ENCODE measurements at regions not wholly inside any gene's neighbourhood (a gene's known extent, or its start where the extent isn't known, plus 50 kb on each side); places are given as distances from the start of the nearest gene placed in this dataset.

DNA sequence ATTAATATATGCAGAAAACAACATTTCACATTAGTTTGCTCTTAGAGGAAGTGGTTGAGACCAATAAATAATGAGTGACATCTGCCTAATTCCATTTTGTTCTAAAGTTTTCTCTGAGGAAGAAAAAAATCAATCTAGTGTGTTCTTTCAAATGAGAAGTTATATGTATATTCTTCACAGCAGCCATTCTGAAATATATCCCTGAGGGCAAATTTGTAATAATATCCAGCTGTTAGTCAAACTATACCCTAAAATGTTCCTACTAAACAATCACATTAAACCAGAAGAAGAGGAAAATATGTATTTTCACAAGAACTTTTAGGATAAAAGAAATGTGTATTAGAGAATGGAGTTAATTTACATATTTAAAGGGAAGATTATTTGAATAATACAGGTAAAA is 375.1 kb upstream of the CDH19 start:
- TF ChIP-seq EZH2 (IDR thresholded peaks at IDR 0.05; ENCODE audit: borderline replicate concordance, low read length), result no peak
- TF ChIP-seq, protein P1, sequence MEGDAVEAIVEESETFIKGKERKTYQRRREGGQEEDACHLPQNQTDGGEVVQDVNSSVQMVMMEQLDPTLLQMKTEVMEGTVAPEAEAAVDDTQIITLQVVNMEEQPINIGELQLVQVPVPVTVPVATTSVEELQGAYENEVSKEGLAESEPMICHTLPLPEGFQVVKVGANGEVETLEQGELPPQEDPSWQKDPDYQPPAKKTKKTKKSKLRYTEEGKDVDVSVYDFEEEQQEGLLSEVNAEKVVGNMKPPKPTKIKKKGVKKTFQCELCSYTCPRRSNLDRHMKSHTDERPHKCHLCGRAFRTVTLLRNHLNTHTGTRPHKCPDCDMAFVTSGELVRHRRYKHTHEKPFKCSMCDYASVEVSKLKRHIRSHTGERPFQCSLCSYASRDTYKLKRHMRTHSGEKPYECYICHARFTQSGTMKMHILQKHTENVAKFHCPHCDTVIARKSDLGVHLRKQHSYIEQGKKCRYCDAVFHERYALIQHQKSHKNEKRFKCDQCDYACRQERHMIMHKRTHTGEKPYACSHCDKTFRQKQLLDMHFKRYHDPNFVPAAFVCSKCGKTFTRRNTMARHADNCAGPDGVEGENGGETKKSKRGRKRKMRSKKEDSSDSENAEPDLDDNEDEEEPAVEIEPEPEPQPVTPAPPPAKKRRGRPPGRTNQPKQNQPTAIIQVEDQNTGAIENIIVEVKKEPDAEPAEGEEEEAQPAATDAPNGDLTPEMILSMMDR (conservative IDR thresholded peaks at IDR 0.05 in 1 of 2, IDR thresholded peaks at IDR 0.05 in 1 of 2; ENCODE audit: extremely low read depth in 1 of 2, insufficient read depth in 1 of 2, low read depth in 1 of 2, low read length in 2 of 2), result no peak

Measured in mammary epithelial cell (primary cell).